ENCODE measurements at regions not wholly inside any gene's neighbourhood (a gene's known extent, or its start where the extent isn't known, plus 50 kb on each side); places are given as distances from the start of the nearest gene placed in this dataset.

GRCh38 chr1:81042225-81042624 is 758.5 kb upstream of the ADGRL2 start:
- H4K8ac ChIP-seq (ENCODE audit: extremely low read depth, insufficient read depth, low read length): no peak overlapping the region
- H3K18ac ChIP-seq (ENCODE audit: extremely low read depth, low read length): no peak overlapping the region
- H3K4me3 ChIP-seq (ENCODE audit: extremely low read depth in 1 of 4, insufficient read depth in 2 of 4, low read depth in 3 of 4, low read length in 4 of 4): no peak overlapping the region
- H3K23ac ChIP-seq (ENCODE audit: insufficient read length): no peak overlapping the region
- FAIRE-seq: no peak
- H2AFZ ChIP-seq (ENCODE audit: low read length): no peak overlapping the region
- no peaks in the 10 kb centered on the region for H3K79me1 ChIP-seq (ENCODE audit: low read depth, low read length)
- 89% methylated on average over 1 of the region's 1 CpG; no CpG with 5 or more reads in 1 of the 2 experiments for WGBS, 2 experiments (ENCODE audit: extremely low coverage in 1 of 2, insufficient coverage in 1 of 2, insufficient read length in 1 of 2, insufficient replicate concordance in 2 of 2, low coverage in 1 of 2, low lambda C conversion rate in 2 of 2, missing lambda C conversion rate in 1 of 2)
- DNase-seq (ENCODE audit: low read depth in 1 of 2, low spot score in 2 of 2): no peak
- H4K91ac ChIP-seq (replicated peaks; ENCODE audit: insufficient read length, low read length): no peak overlapping the region
- H3K23me2 ChIP-seq (ENCODE audit: low read depth, low read length): no peaks in the 10 kb centered on the region; the same call in 1 of the 2 replicates
- no peaks in the 10 kb centered on the region for H3K36me3 ChIP-seq (ENCODE audit: control insufficient read depth in 2 of 4, insufficient read depth in 4 of 4, low read length in 3 of 4)
- H3K9ac ChIP-seq (replicated peaks in 1 of 4; ENCODE audit: extremely low read depth in 1 of 4, low read depth in 3 of 4, low read length in 3 of 4): no peak overlapping the region
- no peaks in the 10 kb centered on the region for H4K20me1 ChIP-seq (replicated peaks in 1 of 2; ENCODE audit: control insufficient read depth in 1 of 2, insufficient read depth in 2 of 2, low read length in 2 of 2)
- H3K14ac ChIP-seq (ENCODE audit: insufficient read length): no peak overlapping the region
- H3K27me3 ChIP-seq (replicated peaks in 1 of 4; ENCODE audit: control insufficient read depth in 3 of 4, extremely low read depth in 1 of 4, insufficient read depth in 3 of 4, low read length in 3 of 4): no peaks in the 10 kb centered on the region
- H3K79me2 ChIP-seq (ENCODE audit: control insufficient read depth in 1 of 2, insufficient read depth in 2 of 2, low read length in 2 of 2): no peaks in the 10 kb centered on the region
- CTCF ChIA-PET (ENCODE audit: partially characterized antibody): no interaction called here
- no peaks in the 10 kb centered on the region for H3K9me3 ChIP-seq (ENCODE audit: insufficient read depth in 2 of 2, low read depth in 1 of 2, low read length in 1 of 2)
- POLR2A ChIA-PET (ENCODE audit: partially characterized antibody): no interaction called here
- H2BK15ac ChIP-seq (ENCODE audit: low read length): no peak overlapping the region
- H2BK5ac ChIP-seq (ENCODE audit: low read depth, low read length): no peak overlapping the region
- H2AK5ac ChIP-seq (ENCODE audit: low read depth, low read length): no peak overlapping the region
- H3K4ac ChIP-seq (replicated peaks; ENCODE audit: insufficient read length, low read depth, low read length): no peak overlapping the region
- no peak overlapping the region for H3K4me2 ChIP-seq (ENCODE audit: insufficient read depth in 1 of 2, low read depth in 2 of 2, low read length in 2 of 2)
- H2BK12ac ChIP-seq (ENCODE audit: low read depth, low read length): no peak overlapping the region
- no peak overlapping the region for H3K27ac ChIP-seq (ENCODE audit: low read depth, low read length)
- peaks cover 2 to 7% (median 5%) of the 10 kb centered on the region in 4 experiments; a peak in 4 of 7 replicates for H3K4me1 ChIP-seq (replicated peaks in 1 of 4; ENCODE audit: control insufficient read depth in 3 of 4, insufficient read depth in 4 of 4, low read length in 3 of 4)
- TF ChIP-seq ATF3 (IDR thresholded peaks at IDR 0.05; ENCODE audit: insufficient read depth, low read depth, low read length): no peak
- no peak for TF ChIP-seq CTBP2 (IDR thresholded peaks at IDR 0.05; ENCODE audit: borderline replicate concordance, insufficient read depth, insufficient read length, low read length)
- no peak for TF ChIP-seq SIN3A (conservative IDR thresholded peaks at IDR 0.05 in 1 of 2, IDR thresholded peaks at IDR 0.05 in 1 of 2; ENCODE audit: low read depth in 1 of 2, low read length in 2 of 2)
- H3K56ac ChIP-seq (replicated peaks; ENCODE audit: insufficient read length, low read depth, low read length): no peak overlapping the region
- no peak overlapping the region for H2BK20ac ChIP-seq (ENCODE audit: low read length)
- no peak overlapping the region for H2BK120ac ChIP-seq (replicated peaks; ENCODE audit: low read depth, low read length)
- H4K5ac ChIP-seq (ENCODE audit: insufficient read length, low read depth, low read length): no peak overlapping the region

Measured in H1 (cell line).